ENCODE measurements at regions not wholly inside any gene's neighbourhood (a gene's known extent, or its start where the extent isn't known, plus 50 kb on each side); places are given as distances from the start of the nearest gene placed in this dataset.

GRCh38 chr4:123092586-123092985 lies 170.2 kb upstream of the NUDT6 start:
- in situ Hi-C loops (cut with HindIII; ENCODE audit: low sequenced_read_pairs) = no loop called here

DNA sequence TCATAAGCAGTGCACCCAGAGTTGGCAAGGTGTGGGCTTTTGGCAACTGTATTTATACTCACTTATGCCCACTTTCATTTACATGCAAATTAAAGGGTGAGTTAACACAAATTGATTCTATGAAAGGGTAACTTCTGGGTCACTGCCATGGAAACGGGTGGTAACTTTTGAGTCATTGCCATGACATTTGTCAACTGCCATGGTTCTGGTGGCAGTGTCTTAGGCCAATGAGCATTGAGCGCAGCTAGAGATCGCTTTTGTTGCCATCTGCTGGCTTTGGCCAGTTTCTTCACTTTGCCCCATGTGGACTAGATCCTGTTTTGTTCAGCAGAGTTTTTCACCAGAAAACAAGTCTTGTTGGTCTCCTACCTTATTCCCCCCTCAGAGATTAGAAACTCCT lies 170.8 kb upstream of the NUDT6 start:
- in situ Hi-C loops (cut with HindIII; ENCODE audit: low sequenced_read_pairs) = no loop called here

DNA sequence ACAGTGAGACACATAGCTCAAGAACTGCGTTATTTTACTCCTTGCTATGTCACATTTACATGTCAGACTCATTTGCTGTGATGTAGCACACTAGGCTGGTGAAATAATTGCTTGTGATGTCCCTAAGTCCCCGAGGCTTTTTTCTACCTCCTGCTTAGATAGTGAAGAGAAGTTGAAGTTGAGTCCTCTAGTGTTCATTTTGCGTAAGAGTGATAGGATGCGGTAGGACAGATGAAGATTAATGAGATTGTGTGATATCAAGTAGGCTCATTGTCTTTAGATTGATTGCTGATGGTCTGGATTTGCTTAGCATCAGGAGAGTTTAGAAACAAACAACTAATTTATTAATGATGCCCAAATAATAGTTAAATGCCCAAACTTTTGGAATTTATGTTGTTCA lies 173.6 kb upstream of the NUDT6 start:
- in situ Hi-C loops (cut with HindIII; ENCODE audit: low sequenced_read_pairs) = no loop called here

- in situ Hi-C loops (cut with HindIII; ENCODE audit: low sequenced_read_pairs) = no loop called here
These were observed 180.6 kb upstream of the NUDT6 start for GRCh38 chr4:123102897-123103471.

- in situ Hi-C loops (cut with HindIII; ENCODE audit: low sequenced_read_pairs) = no loop called here
These were observed 182.1 kb upstream of the NUDT6 start for GRCh38 chr4:123104310-123105025.

DNA sequence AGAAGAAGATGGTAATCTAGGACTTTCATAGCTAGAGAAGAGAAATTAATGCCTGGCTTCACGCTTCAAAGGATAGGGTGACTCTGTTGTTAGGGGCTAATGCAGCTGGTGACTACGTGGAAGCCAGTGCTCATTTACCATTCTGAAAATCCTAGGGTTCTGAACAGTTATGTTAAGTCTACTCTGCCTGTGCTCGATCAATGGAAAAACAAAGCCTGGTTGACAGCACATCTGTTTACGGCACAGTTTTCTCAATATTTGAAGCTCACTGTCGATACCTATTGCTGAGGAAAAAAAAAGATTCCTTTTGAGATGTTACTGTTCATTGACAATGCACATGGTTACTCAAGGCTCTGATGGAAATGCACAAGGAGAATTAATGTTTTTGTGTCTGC lies 182.6 kb upstream of the NUDT6 start:
- in situ Hi-C loops (cut with HindIII; ENCODE audit: low sequenced_read_pairs) = no loop called here

- in situ Hi-C loops (cut with HindIII; ENCODE audit: low sequenced_read_pairs) = no loop called here
These were observed 184.3 kb upstream of the NUDT6 start for GRCh38 chr4:123106747-123107146.

DNA sequence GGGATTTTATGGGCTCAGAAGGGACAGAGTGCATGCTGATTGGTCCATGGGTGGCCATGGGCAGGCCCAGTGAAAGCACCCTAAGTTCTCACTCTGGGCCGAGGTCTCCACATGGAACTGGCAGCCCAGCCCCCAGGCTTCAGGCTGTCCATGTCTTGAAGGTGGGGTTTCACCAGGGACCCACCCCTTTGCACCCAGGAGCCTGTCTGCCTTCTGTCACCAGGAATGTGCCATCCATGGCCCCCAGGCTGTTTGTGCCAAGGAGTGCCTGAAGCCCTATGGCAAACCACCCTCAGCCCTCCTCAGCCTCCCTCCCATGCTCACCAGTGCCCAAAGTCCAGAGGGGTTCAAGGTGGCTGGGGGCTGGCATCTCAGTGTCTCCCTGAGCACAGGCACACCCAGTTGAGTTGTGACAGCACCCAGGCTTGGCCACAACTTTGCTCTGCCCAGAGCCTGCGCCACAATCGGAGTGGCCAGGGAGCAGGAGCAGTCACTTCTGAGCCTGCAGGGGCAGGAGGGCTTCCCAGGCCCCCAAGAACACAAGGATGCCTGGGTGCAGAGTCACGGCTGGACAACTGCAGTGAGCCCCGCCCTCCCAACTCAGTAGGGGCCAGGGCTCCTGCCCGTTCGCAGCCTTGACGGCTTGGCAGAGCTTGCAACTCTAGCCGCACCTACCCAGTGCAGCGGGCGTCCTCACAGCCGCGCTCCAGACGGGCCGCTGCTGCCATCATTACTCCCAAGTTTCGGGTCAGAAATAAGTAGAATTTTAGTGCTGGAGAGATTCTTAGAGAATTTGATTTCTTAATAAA lies 185.3 kb upstream of the NUDT6 start:
- in situ Hi-C loops (cut with HindIII; ENCODE audit: low sequenced_read_pairs) = no loop called here

DNA sequence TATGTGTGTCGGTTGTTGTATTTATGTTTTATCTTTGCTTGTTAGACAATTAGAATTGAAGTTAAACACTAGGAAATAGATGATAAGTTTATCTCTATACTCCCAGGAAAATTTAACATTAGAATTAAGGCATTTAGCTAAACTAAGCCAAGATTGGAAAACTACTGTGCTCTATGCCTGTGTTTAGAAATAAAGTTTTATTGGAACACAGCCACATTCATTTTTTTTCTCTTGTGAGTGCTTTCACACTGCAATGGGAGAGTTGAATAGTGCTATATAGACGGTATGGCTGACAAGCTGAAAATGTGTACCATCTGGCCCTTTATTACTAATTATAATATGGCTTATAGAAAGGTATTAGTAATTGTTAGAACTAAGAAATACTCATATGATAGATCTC lies 186.7 kb upstream of the NUDT6 start:
- in situ Hi-C loops (cut with HindIII; ENCODE audit: low sequenced_read_pairs) = no loop called here

DNA sequence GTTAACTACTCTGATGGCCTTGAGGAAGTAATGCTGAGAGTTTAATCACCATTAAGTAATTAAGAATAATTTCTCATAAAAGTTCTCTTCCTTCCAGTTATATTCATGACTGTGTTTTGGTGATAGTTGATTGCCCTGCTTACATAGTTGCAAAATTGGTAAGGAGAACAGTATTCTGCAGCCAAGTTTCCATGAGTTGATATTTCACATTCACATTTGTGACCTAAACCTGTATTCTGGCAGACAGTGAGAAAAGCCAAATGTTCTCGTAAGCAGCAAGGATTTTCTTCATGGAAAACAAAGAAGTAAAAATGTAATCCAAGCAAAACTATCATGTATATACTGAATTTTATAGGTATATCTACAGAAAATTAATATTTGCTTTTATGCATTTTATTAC lies 187.8 kb upstream of the NUDT6 start:
- in situ Hi-C loops (cut with HindIII; ENCODE audit: low sequenced_read_pairs) = no loop called here

GRCh38 chr4:123110685-123111084 lies 188.3 kb upstream of the NUDT6 start:
- in situ Hi-C loops (cut with HindIII; ENCODE audit: low sequenced_read_pairs) = no loop called here

DNA sequence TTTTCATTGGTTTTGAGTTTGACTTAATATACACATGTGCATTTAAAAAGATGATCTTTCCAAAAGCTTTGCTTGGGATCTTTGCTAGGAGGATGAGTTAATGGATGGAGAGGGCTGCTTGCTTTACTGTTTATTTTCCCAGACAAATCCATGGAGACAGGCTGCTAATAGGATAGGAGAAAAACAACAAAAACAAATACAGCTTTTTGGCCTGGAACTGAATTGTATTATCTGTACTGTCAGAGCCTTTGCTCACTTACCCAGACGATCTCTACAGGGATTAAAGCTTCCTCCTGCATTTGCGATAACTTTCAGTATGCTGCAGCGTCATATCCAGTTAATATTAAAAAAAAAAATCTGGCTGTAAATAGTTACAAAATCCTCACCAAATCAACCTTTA lies 190.8 kb upstream of the NUDT6 start:
- in situ Hi-C loops (cut with HindIII; ENCODE audit: low sequenced_read_pairs) = no loop called here

GRCh38 chr4:123114084-123114914 lies 191.9 kb upstream of the NUDT6 start:
- in situ Hi-C loops (cut with HindIII; ENCODE audit: low sequenced_read_pairs) = no loop called here

DNA sequence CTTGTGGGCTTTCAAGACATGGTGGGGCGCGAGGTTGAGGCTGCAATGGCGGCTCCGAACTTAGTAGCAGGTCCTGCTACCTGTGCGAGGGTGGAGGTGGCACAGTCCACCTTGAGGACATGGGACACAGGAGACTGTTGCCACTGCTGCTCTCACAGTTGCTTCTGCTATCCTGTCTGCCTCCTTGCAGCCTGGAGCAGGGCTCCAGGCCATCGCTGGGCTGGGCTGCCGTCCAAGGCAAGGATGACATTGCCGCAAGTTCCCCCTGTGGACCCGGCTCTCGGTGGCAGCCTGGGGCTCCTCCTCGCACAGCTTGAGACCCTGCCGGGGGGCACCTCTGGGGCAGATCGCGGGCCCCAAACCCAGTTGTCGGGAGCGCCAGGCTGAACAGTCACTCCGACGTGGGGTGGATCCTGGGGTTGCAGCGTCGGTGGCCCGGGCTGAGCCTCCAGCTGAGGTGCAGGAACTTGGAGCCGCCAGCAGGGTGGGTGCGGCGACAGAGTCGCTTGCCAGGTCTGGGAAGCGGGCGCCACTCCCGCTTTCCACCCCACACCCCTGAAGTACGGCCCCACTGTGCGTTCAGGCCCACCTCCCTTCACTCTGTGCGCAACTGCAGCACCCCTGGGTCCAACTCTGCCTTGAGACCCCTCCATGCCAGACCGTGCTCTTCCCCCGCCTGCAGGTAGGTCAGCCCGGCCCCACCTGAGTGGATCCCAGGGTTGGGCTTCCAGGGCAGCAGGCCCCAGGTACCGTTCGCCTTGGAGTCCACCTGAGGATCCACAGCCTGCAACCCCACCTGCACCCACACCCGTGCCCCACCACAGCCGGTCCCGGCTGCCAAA lies 192.7 kb upstream of the NUDT6 start:
- in situ Hi-C loops (cut with HindIII; ENCODE audit: low sequenced_read_pairs) = no loop called here

DNA sequence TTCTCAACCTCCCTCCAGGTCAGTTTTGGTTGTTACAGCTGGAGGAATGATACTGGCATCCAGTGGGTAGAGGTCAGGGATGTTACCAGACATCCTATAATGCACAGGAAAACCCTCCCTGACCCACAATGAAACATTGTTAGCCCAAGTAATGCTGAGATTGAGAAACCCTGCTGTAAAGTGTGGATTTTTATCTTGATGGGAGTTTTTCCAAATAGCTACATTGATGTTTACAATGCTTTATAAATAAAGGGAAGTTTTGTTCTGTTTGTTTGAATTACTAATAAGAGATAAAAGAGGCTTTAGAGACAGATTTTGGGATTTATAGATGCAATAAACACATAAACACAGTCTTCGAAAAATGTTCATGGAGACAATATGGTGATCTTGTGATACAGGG lies 194.0 kb upstream of the NUDT6 start:
- in situ Hi-C loops (cut with HindIII; ENCODE audit: low sequenced_read_pairs) = no loop called here

- in situ Hi-C loops (cut with HindIII; ENCODE audit: low sequenced_read_pairs) = no loop called here
These were observed 198.1 kb upstream of the NUDT6 start for GRCh38 chr4:123120473-123120872.

- in situ Hi-C loops (cut with HindIII; ENCODE audit: low sequenced_read_pairs) = no loop called here
These were observed 199.0 kb upstream of the NUDT6 start for GRCh38 chr4:123121241-123121907.

DNA sequence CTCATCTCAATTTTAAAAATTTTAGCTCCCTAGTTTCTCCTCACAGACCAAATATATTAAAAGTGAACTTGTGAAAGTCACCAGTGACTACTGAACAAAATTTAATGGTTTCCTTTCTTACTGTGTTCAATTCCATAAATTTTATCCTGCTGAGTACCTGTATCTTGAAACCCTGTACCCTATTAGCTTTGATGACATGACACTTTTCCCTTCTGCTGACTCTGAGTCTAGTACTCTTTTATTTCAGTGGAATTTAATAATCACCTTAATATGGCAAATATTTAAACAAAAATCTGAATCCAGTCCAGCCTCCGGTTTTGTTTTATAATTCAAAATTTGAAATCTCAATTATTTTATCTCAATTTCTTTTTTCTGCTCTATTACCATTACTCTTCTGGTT lies 203.1 kb upstream of the NUDT6 start:
- in situ Hi-C loops (cut with HindIII; ENCODE audit: low sequenced_read_pairs) = no loop called here

GRCh38 chr4:123127218-123127617 lies 204.8 kb upstream of the NUDT6 start:
- in situ Hi-C loops (cut with HindIII; ENCODE audit: low sequenced_read_pairs) = no loop called here

DNA sequence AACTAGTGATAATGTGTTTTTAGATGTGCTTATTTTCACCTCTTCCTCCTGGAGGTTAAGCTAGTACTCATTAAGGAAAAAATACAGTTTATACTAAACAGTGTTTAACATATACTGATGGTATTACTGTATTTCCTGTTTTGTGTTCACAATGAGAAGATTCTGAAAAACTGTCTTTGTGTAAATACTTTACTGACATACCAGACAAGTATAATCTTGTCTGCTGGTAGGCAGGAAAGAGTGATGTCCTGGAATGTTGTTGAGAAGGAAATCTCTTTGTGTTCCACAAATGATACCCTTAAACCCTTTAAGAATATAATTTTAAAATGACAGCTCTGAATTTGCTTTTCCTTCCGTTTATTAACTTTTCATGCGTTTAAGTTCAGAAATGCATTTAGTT lies 205.5 kb upstream of the NUDT6 start:
- in situ Hi-C loops (cut with HindIII; ENCODE audit: low sequenced_read_pairs) = no loop called here

Data from endothelial cell of hepatic sinusoid (primary cell).